ENCODE measurements at regions not wholly inside any gene's neighbourhood (a gene's known extent, or its start where the extent isn't known, plus 50 kb on each side); places are given as distances from the start of the nearest gene placed in this dataset.
A peak's percentile ranks its signal among the peaks of the same experiment; 100 is the strongest.

DNA sequence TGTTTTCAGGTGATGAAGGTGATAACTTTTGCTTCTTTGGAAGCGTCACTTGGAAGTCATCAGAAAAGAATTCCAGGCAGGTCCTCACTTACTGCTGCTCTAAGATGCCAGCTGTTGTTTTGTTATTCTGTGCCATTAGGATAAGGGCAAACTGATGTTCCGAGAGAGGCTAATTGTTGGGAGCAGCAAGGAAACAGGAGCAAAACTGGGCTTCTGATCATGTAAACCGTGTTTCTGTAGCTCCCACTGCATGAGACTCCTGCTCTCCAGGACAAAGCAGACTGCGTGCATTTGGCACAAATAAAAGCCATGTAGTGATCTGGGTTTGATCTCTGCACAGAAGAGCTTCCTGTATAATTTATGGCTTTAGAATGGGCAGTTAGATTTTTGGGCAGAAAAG is 248.2 kb downstream of the MAN2A1 start:
- H3K27me3 ChIP-seq (ENCODE audit: insufficient read depth, poor library complexity, severe bottlenecking) = peaks cover 11% of the 10 kb centered on the region
- H3K4me3 ChIP-seq (ENCODE audit: severe bottlenecking) = no peak overlapping the region
- no peaks in the 10 kb centered on the region for H3K36me3 ChIP-seq (ENCODE audit: low read depth)
- H3K4me1 ChIP-seq (ENCODE audit: insufficient read depth, poor library complexity, severe bottlenecking) = no peaks in the 10 kb centered on the region
- H3K9me3 ChIP-seq (ENCODE audit: severe bottlenecking) = no peaks in the 10 kb centered on the region
- H3K27ac ChIP-seq (ENCODE audit: poor library complexity, severe bottlenecking) = no peak overlapping the region
- ATAC-seq (ENCODE audit: low read depth) (no peak), DNase-seq (ENCODE audit: low spot score) (no peak)
- TF ChIP-seq, protein P1, sequence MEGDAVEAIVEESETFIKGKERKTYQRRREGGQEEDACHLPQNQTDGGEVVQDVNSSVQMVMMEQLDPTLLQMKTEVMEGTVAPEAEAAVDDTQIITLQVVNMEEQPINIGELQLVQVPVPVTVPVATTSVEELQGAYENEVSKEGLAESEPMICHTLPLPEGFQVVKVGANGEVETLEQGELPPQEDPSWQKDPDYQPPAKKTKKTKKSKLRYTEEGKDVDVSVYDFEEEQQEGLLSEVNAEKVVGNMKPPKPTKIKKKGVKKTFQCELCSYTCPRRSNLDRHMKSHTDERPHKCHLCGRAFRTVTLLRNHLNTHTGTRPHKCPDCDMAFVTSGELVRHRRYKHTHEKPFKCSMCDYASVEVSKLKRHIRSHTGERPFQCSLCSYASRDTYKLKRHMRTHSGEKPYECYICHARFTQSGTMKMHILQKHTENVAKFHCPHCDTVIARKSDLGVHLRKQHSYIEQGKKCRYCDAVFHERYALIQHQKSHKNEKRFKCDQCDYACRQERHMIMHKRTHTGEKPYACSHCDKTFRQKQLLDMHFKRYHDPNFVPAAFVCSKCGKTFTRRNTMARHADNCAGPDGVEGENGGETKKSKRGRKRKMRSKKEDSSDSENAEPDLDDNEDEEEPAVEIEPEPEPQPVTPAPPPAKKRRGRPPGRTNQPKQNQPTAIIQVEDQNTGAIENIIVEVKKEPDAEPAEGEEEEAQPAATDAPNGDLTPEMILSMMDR (IDR thresholded peaks at IDR 0.05; ENCODE audit: poor library complexity, severe bottlenecking) = no peak

- H3K9me3 ChIP-seq (ENCODE audit: severe bottlenecking) = no peaks in the 10 kb centered on the region
- TF ChIP-seq, protein P1 (IDR thresholded peaks at IDR 0.05; ENCODE audit: poor library complexity, severe bottlenecking) = no peak
- H3K36me3 ChIP-seq (ENCODE audit: low read depth) = no peaks in the 10 kb centered on the region
- no peak for ATAC-seq (ENCODE audit: low read depth)
- no peak for DNase-seq (ENCODE audit: low spot score)
- H3K27me3 ChIP-seq (ENCODE audit: insufficient read depth, poor library complexity, severe bottlenecking) = peaks cover 8% of the 10 kb centered on the region
- no peak overlapping the region for H3K4me3 ChIP-seq (ENCODE audit: severe bottlenecking)
- H3K4me1 ChIP-seq (ENCODE audit: insufficient read depth, poor library complexity, severe bottlenecking) = no peaks in the 10 kb centered on the region
- H3K27ac ChIP-seq (ENCODE audit: poor library complexity, severe bottlenecking) = no peak overlapping the region
These were observed 248.7 kb downstream of the MAN2A1 start for GRCh38 chr5:109938453-109938852.

DNA sequence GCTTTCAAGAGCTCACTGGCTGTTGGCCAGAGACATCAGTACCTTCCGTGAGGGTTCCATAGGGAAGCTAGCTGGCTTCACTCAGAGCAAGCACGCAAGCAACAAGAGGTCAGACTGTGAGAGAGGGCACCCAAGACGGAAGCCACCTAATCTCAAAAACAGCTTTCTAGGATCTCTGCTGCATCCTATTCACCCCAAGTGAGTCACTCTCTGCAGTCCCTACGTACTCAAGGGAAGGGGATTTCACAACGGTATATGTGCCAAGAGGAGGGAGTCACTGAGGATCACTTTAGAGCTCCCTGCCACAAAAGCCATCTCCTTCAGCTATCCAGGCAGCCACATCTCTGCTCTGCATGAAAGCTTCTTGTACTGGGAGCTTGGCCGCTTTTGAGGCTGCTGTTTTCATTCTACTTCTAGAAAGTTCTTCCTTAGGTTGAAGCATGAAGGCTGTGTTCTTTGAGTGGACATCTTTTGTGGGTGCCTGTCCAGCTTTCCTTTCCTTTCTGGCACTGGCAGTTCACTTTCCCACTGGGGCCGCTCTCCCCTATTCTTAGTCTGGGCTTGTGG is 249.5 kb downstream of the MAN2A1 start:
- Histone ChIP-seq H3K27ac (ENCODE audit: poor library complexity, severe bottlenecking) (no peak overlapping the region), H3K4me3 (ENCODE audit: severe bottlenecking) (no peak overlapping the region), H3K9me3 (ENCODE audit: severe bottlenecking) (no peaks in the 10 kb centered on the region), H3K4me1 (ENCODE audit: insufficient read depth, poor library complexity, severe bottlenecking) (no peaks in the 10 kb centered on the region), H3K27me3 (ENCODE audit: insufficient read depth, poor library complexity, severe bottlenecking) (peaks cover 4% of the 10 kb centered on the region), H3K36me3 (ENCODE audit: low read depth) (no peaks in the 10 kb centered on the region)
- ATAC-seq (ENCODE audit: low read depth) = peak; percentile 61
- no peak for DNase-seq (ENCODE audit: low spot score)
- TF ChIP-seq, protein P1 (IDR thresholded peaks at IDR 0.05; ENCODE audit: poor library complexity, severe bottlenecking) = no peak

- Histone ChIP-seq H3K4me1 (ENCODE audit: insufficient read depth, poor library complexity, severe bottlenecking) (no peaks in the 10 kb centered on the region), H3K9me3 (ENCODE audit: severe bottlenecking) (no peaks in the 10 kb centered on the region), H3K27ac (ENCODE audit: poor library complexity, severe bottlenecking) (no peak overlapping the region), H3K27me3 (ENCODE audit: insufficient read depth, poor library complexity, severe bottlenecking) (no peaks in the 10 kb centered on the region), H3K36me3 (ENCODE audit: low read depth) (no peaks in the 10 kb centered on the region), H3K4me3 (ENCODE audit: severe bottlenecking) (no peak overlapping the region)
- TF ChIP-seq, protein P1 (IDR thresholded peaks at IDR 0.05; ENCODE audit: poor library complexity, severe bottlenecking) = no peak
- DNase-seq (ENCODE audit: low spot score) (no peak), ATAC-seq (ENCODE audit: low read depth) (no peak)
These were observed 252.9 kb downstream of the MAN2A1 start for GRCh38 chr5:109942646-109943045.

GRCh38 chr5:109943701-109944235 is 254.0 kb downstream of the MAN2A1 start:
- TF ChIP-seq, protein P1 (IDR thresholded peaks at IDR 0.05; ENCODE audit: poor library complexity, severe bottlenecking) = no peak
- H3K4me1 ChIP-seq (ENCODE audit: insufficient read depth, poor library complexity, severe bottlenecking) = no peaks in the 10 kb centered on the region
- H3K9me3 ChIP-seq (ENCODE audit: severe bottlenecking) = no peaks in the 10 kb centered on the region
- no peaks in the 10 kb centered on the region for H3K27me3 ChIP-seq (ENCODE audit: insufficient read depth, poor library complexity, severe bottlenecking)
- no peak overlapping the region for H3K27ac ChIP-seq (ENCODE audit: poor library complexity, severe bottlenecking)
- ATAC-seq (ENCODE audit: low read depth) (no peak), DNase-seq (ENCODE audit: low spot score) (no peak)
- H3K4me3 ChIP-seq (ENCODE audit: severe bottlenecking) = no peak overlapping the region
- H3K36me3 ChIP-seq (ENCODE audit: low read depth) = no peaks in the 10 kb centered on the region

Measured in RWPE2 (cell line).